ENCODE measurements at regions not wholly inside any gene's neighbourhood (a gene's known extent, or its start where the extent isn't known, plus 50 kb on each side); places are given as distances from the start of the nearest gene placed in this dataset.

GRCh38 chr12:91772411-91772810, 373.2 kb downstream of the BTG1 start:
- no peaks in the 10 kb centered on the region for H3K9me2 ChIP-seq (replicated peaks; ENCODE audit: insufficient read depth, low read length)

GRCh38 chr12:91769736-91770135, 375.9 kb downstream of the BTG1 start:
- Histone ChIP-seq H2AFZ (ENCODE audit: low read depth, low read length, severe bottlenecking) (no peak overlapping the region), H3K9ac (ENCODE audit: low read length) (no peak overlapping the region), H3K9me2 (replicated peaks; ENCODE audit: insufficient read depth, low read length) (no peaks in the 10 kb centered on the region), H3K36me3 (ENCODE audit: low read length) (no peaks in the 10 kb centered on the region), H4K20me1 (ENCODE audit: low read depth, low read length) (no peaks in the 10 kb centered on the region), H3K4me3 (ENCODE audit: insufficient read depth, low read length, poor library complexity, severe bottlenecking) (no peak overlapping the region), H3K4me2 (ENCODE audit: low read depth, low read length, poor library complexity, severe bottlenecking) (no peak overlapping the region), H3K79me2 (ENCODE audit: insufficient read depth, low read length) (no peaks in the 10 kb centered on the region), H3F3A (ENCODE audit: insufficient read depth) (no peaks in the 10 kb centered on the region), H3K27ac (ENCODE audit: low read depth, low read length) (no peak overlapping the region), H3K27me3 (ENCODE audit: low read length) (no peaks in the 10 kb centered on the region), H3K9me3 (ENCODE audit: insufficient read depth, low read length) (no peaks in the 10 kb centered on the region)
- TF ChIP-seq EZH2phosphoT487 (conservative IDR thresholded peaks at IDR 0.05; ENCODE audit: low read length) (no peak), CTCF (IDR thresholded peaks at IDR 0.05; ENCODE audit: insufficient read depth, low read length, poor library complexity, severe bottlenecking) (no peak)

More at GRCh38 chr12:91772411-91772810, 373.2 kb downstream of the BTG1 start:
- Histone ChIP-seq H3K27ac (ENCODE audit: low read depth, low read length) (no peak overlapping the region), H4K20me1 (ENCODE audit: low read depth, low read length) (no peaks in the 10 kb centered on the region), H3K9ac (ENCODE audit: low read length) (no peak overlapping the region), H3K36me3 (ENCODE audit: low read length) (no peaks in the 10 kb centered on the region), H3K4me3 (ENCODE audit: insufficient read depth, low read length, poor library complexity, severe bottlenecking) (no peak overlapping the region), H3K4me2 (ENCODE audit: low read depth, low read length, poor library complexity, severe bottlenecking) (no peak overlapping the region), H3K27me3 (ENCODE audit: low read length) (no peaks in the 10 kb centered on the region), H3K79me2 (ENCODE audit: insufficient read depth, low read length) (no peaks in the 10 kb centered on the region), H2AFZ (ENCODE audit: low read depth, low read length, severe bottlenecking) (no peak overlapping the region), H3F3A (ENCODE audit: insufficient read depth) (no peaks in the 10 kb centered on the region), H3K9me3 (ENCODE audit: insufficient read depth, low read length) (no peaks in the 10 kb centered on the region)
- TF ChIP-seq EZH2phosphoT487 (conservative IDR thresholded peaks at IDR 0.05; ENCODE audit: low read length) = no peak
- TF ChIP-seq CTCF (IDR thresholded peaks at IDR 0.05; ENCODE audit: insufficient read depth, low read length, poor library complexity, severe bottlenecking) = no peak

GRCh38 chr12:91767237-91767636, 378.4 kb downstream of the BTG1 start:
- H3K4me3 ChIP-seq (ENCODE audit: insufficient read depth, low read length, poor library complexity, severe bottlenecking) = no peak overlapping the region
- H3K9ac ChIP-seq (ENCODE audit: low read length) = no peak overlapping the region
- no peak overlapping the region for H2AFZ ChIP-seq (ENCODE audit: low read depth, low read length, severe bottlenecking)
- no peaks in the 10 kb centered on the region for H4K20me1 ChIP-seq (ENCODE audit: low read depth, low read length)
- no peak overlapping the region for H3K4me2 ChIP-seq (ENCODE audit: low read depth, low read length, poor library complexity, severe bottlenecking)
- no peaks in the 10 kb centered on the region for H3K9me3 ChIP-seq (ENCODE audit: insufficient read depth, low read length)
- no peaks in the 10 kb centered on the region for H3K36me3 ChIP-seq (ENCODE audit: low read length)
- TF ChIP-seq EZH2phosphoT487 (conservative IDR thresholded peaks at IDR 0.05; ENCODE audit: low read length) (no peak), CTCF (IDR thresholded peaks at IDR 0.05; ENCODE audit: insufficient read depth, low read length, poor library complexity, severe bottlenecking) (no peak)
- H3F3A ChIP-seq (ENCODE audit: insufficient read depth) = no peaks in the 10 kb centered on the region
- H3K9me2 ChIP-seq (replicated peaks; ENCODE audit: insufficient read depth, low read length) = no peaks in the 10 kb centered on the region
- H3K79me2 ChIP-seq (ENCODE audit: insufficient read depth, low read length) = no peaks in the 10 kb centered on the region
- no peaks in the 10 kb centered on the region for H3K27me3 ChIP-seq (ENCODE audit: low read length)
- H3K27ac ChIP-seq (ENCODE audit: low read depth, low read length) = no peak overlapping the region

Data from SU-DHL-6 (cell line).